ENCODE measurements at regions not wholly inside any gene's neighbourhood (a gene's known extent, or its start where the extent isn't known, plus 50 kb on each side); places are given as distances from the start of the nearest gene placed in this dataset.

- TF ChIP-seq CTCF (IDR thresholded peaks at IDR 0.05) = no peak
- no peak for TF ChIP-seq POLR2A (IDR thresholded peaks at IDR 0.05)
These were observed 126.9 kb downstream of the SLC25A47 start for GRCh38 chr14:100450049-100450448.
